ENCODE measurements at regions not wholly inside any gene's neighbourhood (a gene's known extent, or its start where the extent isn't known, plus 50 kb on each side); places are given as distances from the start of the nearest gene placed in this dataset.

GRCh38 chr15:93178371-93178770, 89.4 kb upstream of the RGMA start:
- TF ChIP-seq CTCF (IDR thresholded peaks at IDR 0.05) (no peak), POLR2A (IDR thresholded peaks at IDR 0.05) (no peak)
